IMR-90 (cell line): ENCODE measurements at regions not wholly inside any gene's neighbourhood (a gene's known extent, or its start where the extent isn't known, plus 50 kb on each side); places are given as distances from the start of the nearest gene placed in this dataset.

Experiments
- ATAC-seq: fragments of 200-7000 bp; cut with Tn5 transposase; 2 replicates; pipeline ENCODE4 v1.9.1; 2020; ENCODE audit warnings: low read depth, mild to moderate bottlenecking, moderate library complexity
- BruUV-seq: library from RNA; stranded (reverse); fragments of 400-500 nt; replicated peaks from 2 replicates; lab custom pipeline; 2021; lab: Mats Ljungman, UMichigan
- CTCF ChIA-PET: fragments of 300-600 bp; formaldehyde crosslinking; extraction: SDS; loops from one replicate; lab custom pipeline; 2021; ENCODE audit warnings: antibody characterized with exemption; lab: Yijun Ruan, JAX
- POLR2A ChIA-PET: fragments of 300-600 bp; sonication (Branson Sonifier 250); formaldehyde crosslinking; loops from one replicate; lab custom pipeline; 2022; ENCODE audit warnings: antibody characterized with exemption; ENCODE audit not compliant: unreplicated experiment; lab: Charles Lee
- DNase-seq: peaks from one replicate; pipeline ENCODE4 v3.0.0; 2013
- H2AFZ ChIP-seq: replicated peaks from 2 replicates; pipeline ENCODE3; 2013; ENCODE audit warnings: low read length, mild to moderate bottlenecking; ENCODE audit not compliant: poor library complexity
- H2AK5ac ChIP-seq: 2 replicates; pipeline ENCODE4 v1.6.1; 2013; ENCODE audit warnings: low read depth, low read length, inconsistent platforms
- H2AK9ac ChIP-seq: replicated peaks from 2 replicates; pipeline ENCODE3; 2013; ENCODE audit warnings: mild to moderate bottlenecking, low read depth, low read length, moderate library complexity; ENCODE audit not compliant: poor library complexity
- H2BK120ac ChIP-seq: 2 replicates; pipeline ENCODE4 v1.6.1; 2013; ENCODE audit warnings: low read depth, low read length, inconsistent platforms
- H2BK15ac ChIP-seq: 3 replicates; pipeline ENCODE4 v1.6.1; 2013; ENCODE audit warnings: low read depth, low read length, inconsistent platforms
- H2BK20ac ChIP-seq: 2 replicates; pipeline ENCODE4 v1.6.1; 2013; ENCODE audit warnings: low read depth, mild to moderate bottlenecking, inconsistent platforms, low read length, moderate library complexity
- H2BK5ac ChIP-seq: 2 replicates; pipeline ENCODE4 v1.6.1; 2013; ENCODE audit warnings: mild to moderate bottlenecking, low read depth, low read length, inconsistent platforms; ENCODE audit not compliant: poor library complexity, severe bottlenecking
- H3K14ac ChIP-seq: replicated peaks from 2 replicates; pipeline ENCODE4 v1.6.1; 2013; ENCODE audit warnings: low read depth, low read length, inconsistent platforms
- H3K18ac ChIP-seq: 2 replicates; pipeline ENCODE4 v1.6.1; 2013; ENCODE audit warnings: low read depth, low read length, control low read depth
- H3K23ac ChIP-seq: 2 replicates; pipeline ENCODE4 v1.6.1; 2013; ENCODE audit warnings: low read depth, low read length, inconsistent platforms
- H3K27ac ChIP-seq: 2 replicates; pipeline ENCODE4 v1.5.1; 2013; ENCODE audit warnings: mild to moderate bottlenecking, control low read depth, low read length; ENCODE audit not compliant: insufficient read depth
- H3K27me3 ChIP-seq: 2 replicates; pipeline ENCODE4 v1.6.1; 2013; ENCODE audit warnings: low read length; ENCODE audit not compliant: control insufficient read depth, insufficient read depth
- H3K36me3 ChIP-seq: 2 replicates; pipeline ENCODE4 v1.6.1; 2013; ENCODE audit warnings: low read length, mixed read lengths; ENCODE audit not compliant: control insufficient read depth, insufficient read depth
- H3K4ac ChIP-seq: 2 replicates; pipeline ENCODE4 v1.6.1; 2013; ENCODE audit warnings: low read depth, low read length, inconsistent platforms
- H3K4me1 ChIP-seq: 2 replicates; pipeline ENCODE4 v1.6.1; 2013; ENCODE audit warnings: low read length, mixed read lengths; ENCODE audit not compliant: control insufficient read depth, insufficient read depth
- H3K4me2 ChIP-seq: 2 replicates; pipeline ENCODE4 v1.6.1; 2013; ENCODE audit warnings: low read depth, mild to moderate bottlenecking, control low read depth, low read length, moderate library complexity
- H3K4me3 ChIP-seq: 2 replicates; pipeline ENCODE4 v1.5.1; 2013; ENCODE audit warnings: low read depth, mild to moderate bottlenecking, control low read depth, low read length, moderate library complexity; ENCODE audit not compliant: insufficient read depth
- H3K56ac ChIP-seq: 2 replicates; pipeline ENCODE4 v1.6.1; 2013; ENCODE audit warnings: low read length, inconsistent platforms; ENCODE audit not compliant: insufficient read depth; ENCODE audit errors: extremely low read depth
- H3K79me1 ChIP-seq, 2 experiments: 2 replicates each; pipeline ENCODE4 v1.6.1; 2013; ENCODE audit warnings: low read length in 2 of 2, inconsistent platforms in 1 of 2, low read depth in 1 of 2
- H3K9ac ChIP-seq: 2 replicates; pipeline ENCODE4 v1.6.1; 2013; ENCODE audit warnings: low read depth, low read length, control low read depth
- H3K9me1 ChIP-seq: 2 replicates; pipeline ENCODE4 v1.6.1; 2013; ENCODE audit warnings: low read length, inconsistent platforms; ENCODE audit not compliant: insufficient read depth
- H3K9me3 ChIP-seq: 2 replicates; pipeline ENCODE4 v1.6.1; 2013; ENCODE audit warnings: low read length; ENCODE audit not compliant: control insufficient read depth, insufficient read depth
- H4K20me1 ChIP-seq: 2 replicates; pipeline ENCODE4 v1.6.1; 2013; ENCODE audit warnings: low read length, inconsistent platforms; ENCODE audit not compliant: insufficient read depth
- H4K5ac ChIP-seq: 2 replicates; pipeline ENCODE4 v1.6.1; 2013; ENCODE audit warnings: mild to moderate bottlenecking, low read depth, low read length, control low read depth
- H4K8ac ChIP-seq, 2 experiments: 2 replicates each; pipeline ENCODE4 v1.6.1; 2013; ENCODE audit warnings: low read depth in 2 of 2, low read length in 2 of 2, control low read depth in 1 of 2, inconsistent platforms in 1 of 2
- H4K91ac ChIP-seq: 2 replicates; pipeline ENCODE4 v1.6.1; 2013; ENCODE audit warnings: low read depth, low read length, inconsistent platforms; ENCODE audit not compliant: insufficient read depth
- MAZ ChIP-seq: IDR thresholded peaks from 2 replicates; pipeline ENCODE4 v1.6.1; 2012; ENCODE audit warnings: low read depth, mild to moderate bottlenecking, low read length, improper control_type of control experiment, moderate library complexity, borderline replicate concordance
- WGBS, 2 experiments: methylation state at CpG; one replicate each; pipeline versions ENCODE4 v1.1.5 to v1.1.7; 2013; ENCODE audit warnings: missing lambda C conversion rate in 2 of 2; ENCODE audit not compliant: insufficient read length in 1 of 2; ENCODE audit errors: extremely low coverage in 2 of 2; 5-methylcytosine and 5-hydroxymethylcytosine counted together
- dilution Hi-C: fragments of 300-500 bp; cut with HindIII; formaldehyde crosslinking; loops from one replicate; pipeline ENCODE4 v1.14.3; 2018; ENCODE audit warnings: low sequenced_read_pairs; ENCODE audit not compliant: unreplicated experiment
- in situ Hi-C: fragments of 300-500 bp; cut with MboI; formaldehyde crosslinking; loops from 3 replicates; pipeline ENCODE4 v1.14.3; 2019; ENCODE audit warnings: low sequenced_read_pairs, inconsistent platforms, mixed read lengths
- intact Hi-C: fragments of 100-400 bp; cut with micrococcal nuclease; formaldehyde crosslinking; loops from 2 replicates; pipeline ENCODE4 v1.10.0; 2022

DNA sequence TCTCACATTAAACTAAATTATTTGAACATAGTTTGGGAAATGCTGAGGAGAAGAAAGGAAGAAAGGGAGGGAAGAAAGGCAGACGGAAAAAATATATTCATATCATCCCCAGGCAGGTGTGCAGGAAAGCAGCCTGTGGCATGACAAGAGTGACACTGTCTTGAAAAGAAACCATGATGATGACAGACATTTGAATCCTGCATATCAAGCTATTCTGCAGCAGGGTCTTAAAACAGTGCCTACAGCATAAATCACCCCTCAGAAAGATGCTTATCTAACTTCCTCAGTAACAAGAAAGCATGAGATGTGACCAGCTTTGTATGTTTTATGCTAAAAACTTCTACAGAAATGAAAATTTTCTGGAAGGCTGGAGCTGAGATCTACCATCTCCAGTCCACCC lies 144.5 kb upstream of the GRM7 start:
- no peak overlapping the region for H3K4me3 ChIP-seq
- no peak for TF ChIP-seq MAZ
- H4K5ac ChIP-seq, result no peak overlapping the region
- no peaks in the 10 kb centered on the region for H3K27me3 ChIP-seq
- in situ Hi-C loops, result no loop called here
- ChIA-PET CTCF (no interaction called here), POLR2A (no interaction called here)
- H3K79me1 ChIP-seq, result no peaks in the 10 kb centered on the region
- H3K9ac ChIP-seq, result no peak overlapping the region
- no peak overlapping the region for H2BK5ac ChIP-seq
- ATAC-seq, result no peak
- no peak overlapping the region for H2BK120ac ChIP-seq
- H4K20me1 ChIP-seq, result no peaks in the 10 kb centered on the region
- H3K4me2 ChIP-seq, result no peak overlapping the region
- H3K4ac ChIP-seq, result no peak overlapping the region
- no peaks in the 10 kb centered on the region for H3K36me3 ChIP-seq
- no peaks in the 10 kb centered on the region for H3K4me1 ChIP-seq
- H4K8ac ChIP-seq, result no peak overlapping the region
- H3K14ac ChIP-seq, result no peak overlapping the region
- H3K9me3 ChIP-seq, result peaks cover 2% of the 10 kb centered on the region
- no peak overlapping the region for H3K23ac ChIP-seq
- no CpG with 5 or more reads among the region's 1 CpG for WGBS, 2 experiments
- BruUV-seq, result no TSS peak
- no peak overlapping the region for H2BK20ac ChIP-seq
- no peak overlapping the region for H2BK15ac ChIP-seq
- intact Hi-C loops, result no loop called here
- no peak overlapping the region for H2AK9ac ChIP-seq
- H3K9me1 ChIP-seq, result no peaks in the 10 kb centered on the region
- no peak overlapping the region for H3K27ac ChIP-seq
- no peak overlapping the region for H3K18ac ChIP-seq
- dilution Hi-C loops, result no loop called here
- no peak overlapping the region for H4K91ac ChIP-seq
- H2AK5ac ChIP-seq, result no peak overlapping the region
- no peak overlapping the region for H3K56ac ChIP-seq
- no peak for DNase-seq
- H2AFZ ChIP-seq, result no peak overlapping the region
